ENCODE measurements at regions not wholly inside any gene's neighbourhood (a gene's known extent, or its start where the extent isn't known, plus 50 kb on each side); places are given as distances from the start of the nearest gene placed in this dataset.

GRCh38 chr2:237177986-237178385, 92.3 kb downstream of the COPS8 start:
- Histone ChIP-seq H3K9me3 (ENCODE audit: low read depth, low read length) (no peaks in the 10 kb centered on the region), H3K9ac (ENCODE audit: insufficient read length) (no peak overlapping the region), H3K36me3 (ENCODE audit: insufficient read depth, low read length) (no peaks in the 10 kb centered on the region), H3K27ac (no peak overlapping the region), H3K4me3 (no peak overlapping the region)
- TF ChIP-seq FOXP2 (optimal IDR thresholded peaks at IDR 0.05; ENCODE audit: control extremely low read depth, extremely low read length, insufficient read depth) (no peak), POLR2AphosphoS5 (IDR thresholded peaks at IDR 0.05; ENCODE audit: borderline replicate concordance, low read depth, low read length) (no peak), EZH2 (IDR thresholded peaks at IDR 0.05) (no peak)
- no peak for DNase-seq (ENCODE audit: low read depth, low spot score)

- no peak overlapping the region for H3K9ac ChIP-seq (ENCODE audit: insufficient read length)
- H3K27ac ChIP-seq: no peak overlapping the region
These were observed 92.7 kb downstream of the COPS8 start for GRCh38 chr2:237178396-237178795.

GRCh38 chr2:237179161-237179560, 93.5 kb downstream of the COPS8 start:
- TF ChIP-seq POLR2AphosphoS5 (IDR thresholded peaks at IDR 0.05; ENCODE audit: borderline replicate concordance, low read depth, low read length) (no peak), FOXP2 (optimal IDR thresholded peaks at IDR 0.05; ENCODE audit: control extremely low read depth, extremely low read length, insufficient read depth) (no peak), EZH2 (IDR thresholded peaks at IDR 0.05) (no peak)
- Histone ChIP-seq H3K27ac (no peak overlapping the region), H3K4me3 (no peak overlapping the region), H3K36me3 (ENCODE audit: insufficient read depth, low read length) (no peaks in the 10 kb centered on the region), H3K9ac (ENCODE audit: insufficient read length) (no peak overlapping the region), H3K9me3 (ENCODE audit: low read depth, low read length) (no peaks in the 10 kb centered on the region)
- no peak for DNase-seq (ENCODE audit: low read depth, low spot score)

More at GRCh38 chr2:237178396-237178795, 92.7 kb downstream of the COPS8 start:
- no peak for TF ChIP-seq POLR2AphosphoS5 (IDR thresholded peaks at IDR 0.05; ENCODE audit: borderline replicate concordance, low read depth, low read length)
- no peak for TF ChIP-seq EZH2 (IDR thresholded peaks at IDR 0.05)
- TF ChIP-seq FOXP2 (optimal IDR thresholded peaks at IDR 0.05; ENCODE audit: control extremely low read depth, extremely low read length, insufficient read depth): no peak
- H3K4me3 ChIP-seq: no peak overlapping the region
- no peaks in the 10 kb centered on the region for H3K9me3 ChIP-seq (ENCODE audit: low read depth, low read length)
- DNase-seq (ENCODE audit: low read depth, low spot score): no peak
- H3K36me3 ChIP-seq (ENCODE audit: insufficient read depth, low read length): no peaks in the 10 kb centered on the region

GRCh38 chr2:237180187-237180586, 94.5 kb downstream of the COPS8 start:
- H3K9ac ChIP-seq (ENCODE audit: insufficient read length): no peak overlapping the region
- no peak for DNase-seq (ENCODE audit: low read depth, low spot score)
- H3K4me3 ChIP-seq: no peak overlapping the region
- H3K27ac ChIP-seq: no peak overlapping the region
- H3K9me3 ChIP-seq (ENCODE audit: low read depth, low read length): no peaks in the 10 kb centered on the region
- no peak for TF ChIP-seq FOXP2 (optimal IDR thresholded peaks at IDR 0.05; ENCODE audit: control extremely low read depth, extremely low read length, insufficient read depth)
- no peak for TF ChIP-seq POLR2AphosphoS5 (IDR thresholded peaks at IDR 0.05; ENCODE audit: borderline replicate concordance, low read depth, low read length)
- H3K36me3 ChIP-seq (ENCODE audit: insufficient read depth, low read length): no peaks in the 10 kb centered on the region

- Histone ChIP-seq H3K9me3 (ENCODE audit: low read depth, low read length) (no peaks in the 10 kb centered on the region), H3K4me3 (no peak overlapping the region), H3K9ac (ENCODE audit: insufficient read length) (no peak overlapping the region), H3K27ac (no peak overlapping the region), H3K36me3 (ENCODE audit: insufficient read depth, low read length) (no peaks in the 10 kb centered on the region)
- DNase-seq (ENCODE audit: low read depth, low spot score): no peak
- TF ChIP-seq EZH2 (IDR thresholded peaks at IDR 0.05): no peak
- TF ChIP-seq POLR2AphosphoS5 (IDR thresholded peaks at IDR 0.05; ENCODE audit: borderline replicate concordance, low read depth, low read length): no peak
- TF ChIP-seq FOXP2 (optimal IDR thresholded peaks at IDR 0.05; ENCODE audit: control extremely low read depth, extremely low read length, insufficient read depth): no peak
These were observed 95.3 kb downstream of the COPS8 start for GRCh38 chr2:237180987-237181386.

GRCh38 chr2:237181844-237182243, 96.2 kb downstream of the COPS8 start:
- Histone ChIP-seq H3K27ac (no peak overlapping the region), H3K36me3 (ENCODE audit: insufficient read depth, low read length) (no peaks in the 10 kb centered on the region), H3K4me3 (no peak overlapping the region), H3K9ac (ENCODE audit: insufficient read length) (no peak overlapping the region), H3K9me3 (ENCODE audit: low read depth, low read length) (no peaks in the 10 kb centered on the region)
- no peak for DNase-seq (ENCODE audit: low read depth, low spot score)
- TF ChIP-seq FOXP2 (optimal IDR thresholded peaks at IDR 0.05; ENCODE audit: control extremely low read depth, extremely low read length, insufficient read depth) (no peak), EZH2 (IDR thresholded peaks at IDR 0.05) (no peak), POLR2AphosphoS5 (IDR thresholded peaks at IDR 0.05; ENCODE audit: borderline replicate concordance, low read depth, low read length) (no peak)

- DNase-seq (ENCODE audit: low read depth, low spot score): no peak
- Histone ChIP-seq H3K9ac (ENCODE audit: insufficient read length) (no peak overlapping the region), H3K27ac (no peak overlapping the region), H3K36me3 (ENCODE audit: insufficient read depth, low read length) (no peaks in the 10 kb centered on the region), H3K9me3 (ENCODE audit: low read depth, low read length) (no peaks in the 10 kb centered on the region), H3K4me3 (no peak overlapping the region)
- TF ChIP-seq POLR2AphosphoS5 (IDR thresholded peaks at IDR 0.05; ENCODE audit: borderline replicate concordance, low read depth, low read length) (no peak), EZH2 (IDR thresholded peaks at IDR 0.05) (no peak), FOXP2 (optimal IDR thresholded peaks at IDR 0.05; ENCODE audit: control extremely low read depth, extremely low read length, insufficient read depth) (no peak)
These were observed 96.9 kb downstream of the COPS8 start for GRCh38 chr2:237182422-237183123.

- Histone ChIP-seq H3K9ac (ENCODE audit: insufficient read length) (no peak overlapping the region), H3K27ac (no peak overlapping the region), H3K36me3 (ENCODE audit: insufficient read depth, low read length) (no peaks in the 10 kb centered on the region), H3K9me3 (ENCODE audit: low read depth, low read length) (no peaks in the 10 kb centered on the region), H3K4me3 (no peak overlapping the region)
- TF ChIP-seq POLR2AphosphoS5 (IDR thresholded peaks at IDR 0.05; ENCODE audit: borderline replicate concordance, low read depth, low read length) (no peak), FOXP2 (optimal IDR thresholded peaks at IDR 0.05; ENCODE audit: control extremely low read depth, extremely low read length, insufficient read depth) (no peak), EZH2 (IDR thresholded peaks at IDR 0.05) (no peak)
- DNase-seq (ENCODE audit: low read depth, low spot score): no peak
These were observed 98.7 kb downstream of the COPS8 start for GRCh38 chr2:237184192-237184918.

Data from SK-N-MC (cell line).